CD14-positive monocyte (primary cell): ENCODE measurements at regions not wholly inside any gene's neighbourhood (a gene's known extent, or its start where the extent isn't known, plus 50 kb on each side); places are given as distances from the start of the nearest gene placed in this dataset.
"Not testable (repeated sequence)": the region's sequence is repeated elsewhere in the genome, so short reads cannot be mapped to it uniquely, and the experiment has no call there.

Experiments used
- DNase-seq, 3 donors: peaks; one replicate each; pipeline ENCODE4 v3.0.0-alpha.2; 2011 to 2022
- H2AFZ ChIP-seq: 2 replicates; pipeline ENCODE4 v1.6.0; 2012; ENCODE audit warnings: mild to moderate bottlenecking, low read depth, low read length, inconsistent platforms; ENCODE audit not compliant: insufficient read depth, poor library complexity, severe bottlenecking
- H3K27ac ChIP-seq, 2 donors: 1 replicate in 1 of 2; 2 replicates in 1 of 2; pipeline ENCODE4 v1.5.1; 2012 to 2013; ENCODE audit warnings: low read length in 2 of 2, control low read depth in 1 of 2, inconsistent platforms in 1 of 2, low read depth in 1 of 2, mild to moderate bottlenecking in 1 of 2
- H3K27me3 ChIP-seq, 2 donors: one replicate each; pipeline versions ENCODE4 v1.6.0 to v1.6.1; 2011 to 2013; ENCODE audit warnings: low read length in 2 of 2; ENCODE audit not compliant: control insufficient read depth in 2 of 2, insufficient read depth in 2 of 2
- H3K36me3 ChIP-seq, 2 donors: replicated peaks in 1 of 2; 1 replicate in 1 of 2; 2 replicates in 1 of 2; pipeline versions ENCODE4 v1.5.1 to v1.6.1; 2012 to 2013; ENCODE audit warnings: low read length in 2 of 2, control low read depth in 1 of 2, inconsistent platforms in 1 of 2, mild to moderate bottlenecking in 1 of 2; ENCODE audit not compliant: insufficient read depth in 2 of 2, control insufficient read depth in 1 of 2
- H3K4me1 ChIP-seq, 2 donors: 1 replicate in 1 of 2; 2 replicates in 1 of 2; pipeline versions ENCODE4 v1.5.1 to v1.6.1; 2012 to 2013; ENCODE audit warnings: low read length in 2 of 2, control low read depth in 1 of 2, inconsistent platforms in 1 of 2, mild to moderate bottlenecking in 1 of 2, moderate library complexity in 1 of 2; ENCODE audit not compliant: insufficient read depth in 2 of 2, control insufficient read depth in 1 of 2
- H3K4me2 ChIP-seq: replicated peaks from 2 replicates; pipeline ENCODE3; 2012; ENCODE audit warnings: low read length, moderate library complexity, mild to moderate bottlenecking; ENCODE audit not compliant: poor library complexity, severe bottlenecking; ENCODE audit errors: extremely low read depth
- H3K4me3 ChIP-seq, 3 experiments: fragments of 200-600 bp in 1 of 3; sonication (generic) in 1 of 3; replicated peaks in 1 of 3; 1 replicate in 2 of 3; 2 replicates in 1 of 3; pipeline ENCODE4 v1.5.1; 2011 to 2013; ENCODE audit warnings: low read length in 3 of 3, mild to moderate bottlenecking in 3 of 3, control low read depth in 2 of 3, low read depth in 2 of 3, inconsistent platforms in 1 of 3, moderate library complexity in 1 of 3
- H3K79me2 ChIP-seq: 2 replicates; pipeline ENCODE4 v1.6.0; 2012; ENCODE audit warnings: mild to moderate bottlenecking, control low read depth, inconsistent platforms, low read length, moderate library complexity; ENCODE audit not compliant: insufficient read depth
- H3K9ac ChIP-seq: 2 replicates; pipeline ENCODE4 v1.6.0; 2017; ENCODE audit warnings: low read length, mild to moderate bottlenecking; ENCODE audit not compliant: insufficient read depth, poor library complexity, severe bottlenecking
- H3K9me3 ChIP-seq, 2 donors: replicated peaks in 1 of 2; 1 replicate in 1 of 2; 2 replicates in 1 of 2; pipeline versions ENCODE4 v1.5.1 to v1.6.1; 2012 to 2013; ENCODE audit warnings: low read length in 2 of 2, control low read depth in 1 of 2; ENCODE audit not compliant: control insufficient read depth in 1 of 2, insufficient read depth in 1 of 2
- H4K20me1 ChIP-seq: 2 replicates; pipeline ENCODE4 v1.6.0; 2012; ENCODE audit warnings: mild to moderate bottlenecking, low read length, control low read depth, moderate library complexity; ENCODE audit not compliant: insufficient read depth
- H3K27ac Mint-ChIP-seq, 7 donors: one replicate each; pipeline ENCODE4 v1.8.0; 2020; ENCODE audit warnings: mild to moderate bottlenecking in 7 of 7, mixed read lengths in 7 of 7, moderate library complexity in 6 of 7, inconsistent platforms in 2 of 7
- H3K27me3 Mint-ChIP-seq, 3 donors: one replicate each; pipeline ENCODE4 v1.8.0; 2021 to 2022; ENCODE audit warnings: low read depth in 3 of 3, mild to moderate bottlenecking in 3 of 3, mixed read lengths in 3 of 3, moderate library complexity in 3 of 3, inconsistent platforms in 1 of 3
- H3K36me3 Mint-ChIP-seq, 2 donors: one replicate each; pipeline ENCODE4 v1.8.0; 2020; ENCODE audit warnings: mixed read lengths in 2 of 2, inconsistent platforms in 1 of 2, mild to moderate bottlenecking in 1 of 2
- H3K4me1 Mint-ChIP-seq: one replicate; pipeline ENCODE4 v1.8.0; 2020; ENCODE audit warnings: mild to moderate bottlenecking, mixed read lengths
- H3K4me3 Mint-ChIP-seq, 2 donors: one replicate each; pipeline ENCODE4 v1.8.0; 2020; ENCODE audit warnings: mild to moderate bottlenecking in 2 of 2, mixed read lengths in 2 of 2, moderate library complexity in 1 of 2
- H3K9me3 Mint-ChIP-seq, 7 donors: one replicate each; pipeline ENCODE4 v1.8.0; 2020 to 2022; ENCODE audit warnings: mixed read lengths in 7 of 7, mild to moderate bottlenecking in 6 of 7, moderate library complexity in 6 of 7, inconsistent platforms in 2 of 7
- WGBS: methylation state at CpG from one replicate; pipeline ENCODE4 v1.1.5; 2013; ENCODE audit warnings: missing lambda C conversion rate; ENCODE audit not compliant: insufficient coverage; 5-methylcytosine and 5-hydroxymethylcytosine counted together
- intact Hi-C, 2 donors: fragments of 100-400 bp; cut with micrococcal nuclease; formaldehyde crosslinking; loops; one replicate each; pipeline versions ENCODE4 v1.15.0 to v1.15.1; 2023
- TF ChIP-seq, protein P1 (sequence below): fragments of 200-600 bp; IDR thresholded peaks from one replicate; pipeline ENCODE4 v1.8.0; 2022; ENCODE audit warnings: antibody characterized with exemption, mild to moderate bottlenecking

DNA sequence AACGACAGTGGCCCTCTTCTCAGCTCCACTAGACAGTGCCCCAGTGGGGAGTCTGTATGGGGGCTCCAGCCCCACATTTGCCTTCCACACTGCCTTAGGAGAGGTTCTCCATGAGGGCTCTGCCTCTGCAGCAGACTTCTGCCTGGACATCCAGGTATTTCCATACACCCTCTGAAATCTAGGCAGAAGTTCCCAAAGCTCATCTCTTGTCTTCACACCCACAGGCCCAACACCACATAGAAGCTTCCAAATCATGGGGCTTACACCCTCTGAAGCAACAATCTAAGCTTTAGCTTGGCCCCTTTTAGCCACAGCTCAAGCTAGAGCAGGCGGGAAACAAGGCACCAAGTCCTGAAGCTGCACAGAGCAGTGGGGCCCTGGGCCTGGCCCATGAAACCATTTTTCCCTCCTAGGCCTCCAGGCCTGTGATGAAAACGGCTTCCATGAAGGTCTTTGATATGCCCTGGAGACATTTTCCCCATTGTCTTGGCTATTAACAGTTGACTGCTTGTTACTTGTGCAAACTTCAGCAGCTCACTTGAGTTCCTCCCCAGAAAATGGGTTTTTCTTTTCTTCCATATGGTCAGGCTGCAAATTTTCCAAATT lies 89.2 kb downstream of the KBTBD2 start:
- Histone ChIP-seq H3K27ac (no peak overlapping the region), H3K4me3 (no peak overlapping the region), H3K79me2 (no peaks in the 10 kb centered on the region), H3K9ac (no peak overlapping the region), H2AFZ (no peak overlapping the region), H3K4me2 (no peak overlapping the region), H3K4me1 (no peaks in the 10 kb centered on the region), H3K36me3 (no peaks in the 10 kb centered on the region), H3K9me3 (peaks cover 10 to 12% of the 10 kb centered on the region in 2 donors), H4K20me1 (no peaks in the 10 kb centered on the region), H3K27me3 (no peaks in the 10 kb centered on the region)
- Mint-ChIP-seq H3K36me3 (no peaks in the 10 kb centered on the region), H3K27me3 (peaks cover 0 to 2% (median 1%) of the 10 kb centered on the region in 3 donors), H3K4me3 (no peak overlapping the region), H3K9me3 (peaks cover 13 to 24% (median 21%) of the 10 kb centered on the region in 7 donors), H3K27ac (no peak overlapping the region), H3K4me1 (no peaks in the 10 kb centered on the region)
- no peak for DNase-seq
- intact Hi-C loops, result no loop called here
- TF ChIP-seq, protein P1, sequence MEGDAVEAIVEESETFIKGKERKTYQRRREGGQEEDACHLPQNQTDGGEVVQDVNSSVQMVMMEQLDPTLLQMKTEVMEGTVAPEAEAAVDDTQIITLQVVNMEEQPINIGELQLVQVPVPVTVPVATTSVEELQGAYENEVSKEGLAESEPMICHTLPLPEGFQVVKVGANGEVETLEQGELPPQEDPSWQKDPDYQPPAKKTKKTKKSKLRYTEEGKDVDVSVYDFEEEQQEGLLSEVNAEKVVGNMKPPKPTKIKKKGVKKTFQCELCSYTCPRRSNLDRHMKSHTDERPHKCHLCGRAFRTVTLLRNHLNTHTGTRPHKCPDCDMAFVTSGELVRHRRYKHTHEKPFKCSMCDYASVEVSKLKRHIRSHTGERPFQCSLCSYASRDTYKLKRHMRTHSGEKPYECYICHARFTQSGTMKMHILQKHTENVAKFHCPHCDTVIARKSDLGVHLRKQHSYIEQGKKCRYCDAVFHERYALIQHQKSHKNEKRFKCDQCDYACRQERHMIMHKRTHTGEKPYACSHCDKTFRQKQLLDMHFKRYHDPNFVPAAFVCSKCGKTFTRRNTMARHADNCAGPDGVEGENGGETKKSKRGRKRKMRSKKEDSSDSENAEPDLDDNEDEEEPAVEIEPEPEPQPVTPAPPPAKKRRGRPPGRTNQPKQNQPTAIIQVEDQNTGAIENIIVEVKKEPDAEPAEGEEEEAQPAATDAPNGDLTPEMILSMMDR, result no peak
- 92% methylated on average over 3 of the region's 3 CpGs for WGBS

DNA sequence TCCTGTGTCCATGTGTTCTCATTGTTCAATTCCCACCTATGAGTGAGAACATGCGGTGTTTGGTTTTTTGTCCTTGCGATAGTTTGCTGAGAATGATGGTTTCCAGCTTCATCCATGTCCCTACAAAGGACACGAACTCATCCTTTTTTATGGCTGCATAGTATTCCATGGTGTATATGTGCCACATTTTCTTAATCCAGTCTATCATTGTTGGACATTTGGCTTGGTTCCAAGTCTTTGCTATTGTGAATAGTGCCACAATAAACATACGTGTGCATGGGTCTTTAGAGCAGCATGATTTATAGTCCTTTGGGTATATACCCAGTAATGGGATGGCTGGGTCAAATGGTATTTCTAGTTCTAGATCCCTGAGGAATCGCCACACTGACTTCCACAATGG lies 98.5 kb downstream of the KBTBD2 start:
- H3K27me3 Mint-ChIP-seq, H3K4me3 ChIP-seq, H3K36me3 Mint-ChIP-seq, H3K27me3 ChIP-seq, DNase-seq, H3K9me3 Mint-ChIP-seq, H4K20me1 ChIP-seq, H3K4me3 Mint-ChIP-seq, H3K4me2 ChIP-seq, H3K36me3 ChIP-seq, H3K27ac Mint-ChIP-seq, H3K9me3 ChIP-seq, H3K27ac ChIP-seq, H3K79me2 ChIP-seq, intact Hi-C loops, H2AFZ ChIP-seq, H3K4me1 Mint-ChIP-seq, H3K9ac ChIP-seq, H3K4me1 ChIP-seq: not testable (repeated sequence)
- WGBS, result no CpG with 5 or more reads among the region's 5 CpGs

DNA sequence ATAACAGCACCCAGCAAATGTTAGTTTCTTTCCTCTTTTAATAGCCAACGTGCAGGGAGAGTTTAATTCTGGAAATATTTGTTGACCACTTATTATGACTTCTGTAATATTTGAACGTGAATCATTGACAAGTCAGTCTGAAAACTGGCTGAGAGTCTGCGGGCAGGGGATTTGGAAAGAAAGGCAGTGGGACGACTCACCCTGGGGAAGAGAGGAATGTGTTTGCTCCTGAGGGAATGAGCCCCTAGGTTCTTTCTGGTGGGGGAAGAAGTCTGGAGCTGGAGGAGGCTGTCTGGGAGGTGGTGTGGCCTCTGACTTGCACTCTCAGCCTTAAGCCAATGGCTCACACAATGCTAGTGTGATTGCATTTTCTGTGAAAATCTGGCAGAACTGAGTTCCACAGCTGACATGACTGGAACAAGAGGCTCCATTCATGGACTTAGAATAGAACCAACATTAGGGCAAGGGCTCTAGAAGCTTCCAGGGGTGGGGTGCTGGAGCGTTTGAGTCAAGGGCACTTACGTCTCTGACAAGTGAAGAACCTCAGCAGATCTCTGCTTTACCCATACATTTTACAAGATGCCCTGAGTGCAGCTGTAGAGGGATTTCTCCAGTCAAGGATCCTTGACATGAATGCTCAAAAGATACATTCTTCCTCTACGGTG lies 100.7 kb downstream of the KBTBD2 start:
- H3K27me3 ChIP-seq, H3K4me1 ChIP-seq, H3K4me2 ChIP-seq, DNase-seq, H3K36me3 ChIP-seq, H3K36me3 Mint-ChIP-seq, H3K4me3 Mint-ChIP-seq, H3K4me3 ChIP-seq, H3K9me3 ChIP-seq, H4K20me1 ChIP-seq, H3K27me3 Mint-ChIP-seq, H3K9me3 Mint-ChIP-seq, H3K27ac Mint-ChIP-seq, H3K27ac ChIP-seq, H3K79me2 ChIP-seq, H3K4me1 Mint-ChIP-seq, intact Hi-C loops, H3K9ac ChIP-seq, H2AFZ ChIP-seq: not testable (repeated sequence)
- 88% methylated on average over 3 of the region's 7 CpGs for WGBS

DNA sequence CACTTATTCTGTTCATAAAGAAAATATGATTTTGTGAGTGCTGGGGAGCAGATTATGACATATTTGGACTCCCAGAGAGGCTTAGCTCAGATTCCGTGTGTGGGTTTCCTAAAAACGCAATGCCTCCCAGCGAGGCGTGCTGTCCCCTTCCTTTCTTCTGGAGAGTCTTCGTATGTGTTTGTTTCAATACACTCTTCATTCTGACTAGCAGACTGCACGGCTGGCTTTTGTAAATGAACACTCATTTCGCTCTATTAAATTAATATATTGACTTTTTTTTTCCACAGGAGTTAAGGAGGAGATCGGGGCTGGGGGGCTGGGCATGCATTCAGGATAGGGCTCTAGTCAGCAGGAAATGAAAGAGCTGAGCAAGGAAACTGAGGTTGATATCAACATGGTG lies 102.3 kb downstream of the KBTBD2 start:
- H3K4me3 ChIP-seq, H3K9me3 Mint-ChIP-seq, H3K27me3 Mint-ChIP-seq, H3K27ac ChIP-seq, H3K4me1 ChIP-seq, H3K27ac Mint-ChIP-seq, H3K4me1 Mint-ChIP-seq, H4K20me1 ChIP-seq, intact Hi-C loops, H3K9ac ChIP-seq, DNase-seq, H3K27me3 ChIP-seq, H3K9me3 ChIP-seq, H3K36me3 ChIP-seq, H2AFZ ChIP-seq, H3K36me3 Mint-ChIP-seq, H3K4me3 Mint-ChIP-seq, H3K4me2 ChIP-seq, H3K79me2 ChIP-seq: not testable (repeated sequence)
- WGBS, result 86% methylated on average over 4 of the region's 8 CpGs
